Adrenal gland (tissue), 9 donors: ENCODE measurements at regions not wholly inside any gene's neighbourhood (a gene's known extent, or its start where the extent isn't known, plus 50 kb on each side); places are given as distances from the start of the nearest gene placed in this dataset.
A peak's percentile ranks its signal among the peaks of the same experiment; 100 is the strongest.

Source experiments
- DNase-seq, 7 donors: peaks; one replicate each; pipeline ENCODE4 v3.0.0-alpha.2; 2019 to 2020
- H3K27ac ChIP-seq, 5 donors: fragments of 200-600 bp; sonication (generic) in 4 of 5; 1 replicate in 3 of 5; 2 replicates in 2 of 5; pipeline versions ENCODE4 v1.5.1 to v1.8.0; 2016 to 2020; ENCODE audit warnings: mild to moderate bottlenecking in 1 of 5
- H3K27me3 ChIP-seq: fragments of 200-600 bp; 2 replicates; pipeline ENCODE4 v1.8.0; 2021
- H3K36me3 ChIP-seq, 2 donors: fragments of 200-600 bp; replicated peaks in 1 of 2; 1 replicate in 1 of 2; 2 replicates in 1 of 2; pipeline versions ENCODE4 v1.5.1 to v1.8.0; 2018 to 2022
- H3K4me1 ChIP-seq, 2 donors: fragments of 200-600 bp; replicated peaks in 1 of 2; 1 replicate in 1 of 2; 2 replicates in 1 of 2; pipeline versions ENCODE4 v1.5.1 to v1.8.0; 2018 to 2021
- H3K4me3 ChIP-seq, 4 donors: fragments of 200-600 bp; sonication (generic) in 3 of 4; one replicate each; pipeline ENCODE4 v1.5.1; 2016 to 2018
- H3K9me3 ChIP-seq, 3 donors: fragments of 200-600 bp; sonication (generic) in 1 of 3; replicated peaks in 1 of 3; 1 replicate in 2 of 3; 2 replicates in 1 of 3; pipeline versions ENCODE4 v1.5.1 to v1.8.0; 2016 to 2021
- POLR2A ChIP-seq, 2 donors: fragments of 450-650 bp; IDR thresholded peaks; one replicate each; pipeline ENCODE4 v1.6.1; 2017; ENCODE audit warnings: antibody characterized with exemption in 2 of 2, mild to moderate bottlenecking in 2 of 2, moderate library complexity in 1 of 2
- WGBS, 4 donors: extraction: QIAGEN DNeasy Blood & Tissue Kit in 2 of 4; methylation state at CpG; one replicate each; pipeline versions ENCODE4 v1.1.5 to v1.1.7; 2013 to 2017; 5-methylcytosine and 5-hydroxymethylcytosine counted together
- intact Hi-C, 2 donors: fragments of 100-400 bp; cut with DNase I; formaldehyde crosslinking; loops; one replicate each; pipeline versions ENCODE4 v1.14.1 to v1.15.0; 2022 to 2023
- TF ChIP-seq, protein P1 (sequence below), 6 experiments: fragments of 450-650 bp in 4 of 6; fragments of 200-600 bp in 2 of 6; sonication (generic) in 1 of 6; IDR thresholded peaks; 1 replicate in 5 of 6; 2 replicates in 1 of 6; pipeline versions ENCODE4 v1.5.1 to v1.8.0; 2016 to 2021; ENCODE audit warnings: antibody characterized with exemption in 6 of 6, mild to moderate bottlenecking in 2 of 6, moderate library complexity in 1 of 6
- donor health status: healthy with polysubstance abuse.
- donor health status: Bipolar disorder and iron deficiency.
- donor health status: DM: yes; HTN: yes; CAD: no.
- donor health status: DM: no; HTN: no; CAD: no.
- donor health status: DM: no; HTN: no; CAD: no.

DNA sequence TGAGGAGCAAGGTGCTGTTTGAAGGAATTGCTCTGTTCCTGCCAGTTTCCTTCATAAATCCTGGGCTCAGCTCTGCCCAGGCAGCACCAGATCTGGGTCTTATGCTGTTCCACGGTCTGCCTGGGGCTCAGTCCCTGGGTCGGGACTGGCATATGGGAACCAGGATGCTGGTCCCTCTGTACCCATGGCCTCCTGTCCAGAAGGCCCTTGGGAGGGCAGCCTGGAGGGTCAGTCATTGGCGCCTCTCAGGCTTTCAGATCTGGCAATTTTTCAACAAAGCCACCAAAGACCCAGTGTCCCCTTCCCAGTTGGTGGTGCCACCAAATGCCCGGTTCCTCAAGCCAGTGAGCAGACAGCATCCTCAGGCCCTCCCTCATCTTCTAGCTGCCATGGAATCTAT is 232.7 kb upstream of the SULF2 start:
- Histone ChIP-seq H3K36me3 (no peaks in the 10 kb centered on the region), H3K4me1 (no peaks in the 10 kb centered on the region), H3K27me3 (no peaks in the 10 kb centered on the region), H3K4me3 (no peak overlapping the region), H3K9me3 (no peaks in the 10 kb centered on the region), H3K27ac (no peak overlapping the region)
- intact Hi-C loops, result no loop called here
- DNase-seq, result no peak
- WGBS, 4 donors, result 73 to 98% (median 79%) methylated on average over 3 to 4 of the region's 4 CpGs
- no peak for TF ChIP-seq POLR2A (IDR thresholded peaks at IDR 0.05)
- TF ChIP-seq, protein P1, sequence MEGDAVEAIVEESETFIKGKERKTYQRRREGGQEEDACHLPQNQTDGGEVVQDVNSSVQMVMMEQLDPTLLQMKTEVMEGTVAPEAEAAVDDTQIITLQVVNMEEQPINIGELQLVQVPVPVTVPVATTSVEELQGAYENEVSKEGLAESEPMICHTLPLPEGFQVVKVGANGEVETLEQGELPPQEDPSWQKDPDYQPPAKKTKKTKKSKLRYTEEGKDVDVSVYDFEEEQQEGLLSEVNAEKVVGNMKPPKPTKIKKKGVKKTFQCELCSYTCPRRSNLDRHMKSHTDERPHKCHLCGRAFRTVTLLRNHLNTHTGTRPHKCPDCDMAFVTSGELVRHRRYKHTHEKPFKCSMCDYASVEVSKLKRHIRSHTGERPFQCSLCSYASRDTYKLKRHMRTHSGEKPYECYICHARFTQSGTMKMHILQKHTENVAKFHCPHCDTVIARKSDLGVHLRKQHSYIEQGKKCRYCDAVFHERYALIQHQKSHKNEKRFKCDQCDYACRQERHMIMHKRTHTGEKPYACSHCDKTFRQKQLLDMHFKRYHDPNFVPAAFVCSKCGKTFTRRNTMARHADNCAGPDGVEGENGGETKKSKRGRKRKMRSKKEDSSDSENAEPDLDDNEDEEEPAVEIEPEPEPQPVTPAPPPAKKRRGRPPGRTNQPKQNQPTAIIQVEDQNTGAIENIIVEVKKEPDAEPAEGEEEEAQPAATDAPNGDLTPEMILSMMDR (IDR thresholded peaks at IDR 0.05), result no peak

DNA sequence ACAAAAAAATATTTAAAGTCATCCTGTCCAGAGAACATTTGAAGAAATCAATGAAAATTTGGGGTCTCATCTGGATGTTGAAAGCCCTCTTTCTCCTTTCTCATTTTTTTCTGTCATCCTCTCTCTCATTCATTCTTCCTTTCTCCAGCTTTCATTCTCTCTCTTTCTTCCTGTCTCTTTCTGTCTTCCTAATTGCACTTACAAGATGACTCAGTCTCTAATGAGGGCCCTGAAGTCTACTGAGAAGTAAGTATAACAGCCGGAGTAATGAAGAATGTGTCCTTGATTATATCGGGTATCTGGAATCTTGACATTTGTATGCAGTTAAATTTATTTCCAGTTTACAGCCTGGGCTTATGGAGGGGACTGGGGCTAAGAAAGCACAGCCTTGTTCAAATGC is 232.2 kb upstream of the SULF2 start:
- no peaks in the 10 kb centered on the region for H3K4me1 ChIP-seq
- no peaks in the 10 kb centered on the region for H3K27me3 ChIP-seq
- no peak for DNase-seq
- TF ChIP-seq, protein P1 (IDR thresholded peaks at IDR 0.05), result no peak
- no peak for TF ChIP-seq POLR2A (IDR thresholded peaks at IDR 0.05)
- H3K9me3 ChIP-seq, result no peaks in the 10 kb centered on the region
- no peaks in the 10 kb centered on the region for H3K36me3 ChIP-seq
- H3K27ac ChIP-seq, result no peak overlapping the region
- WGBS, 4 donors, result 37 to 57% (median 49%) methylated on average over 2 of the region's 2 CpGs
- no peak overlapping the region for H3K4me3 ChIP-seq
- intact Hi-C loops, result no loop called here

DNA sequence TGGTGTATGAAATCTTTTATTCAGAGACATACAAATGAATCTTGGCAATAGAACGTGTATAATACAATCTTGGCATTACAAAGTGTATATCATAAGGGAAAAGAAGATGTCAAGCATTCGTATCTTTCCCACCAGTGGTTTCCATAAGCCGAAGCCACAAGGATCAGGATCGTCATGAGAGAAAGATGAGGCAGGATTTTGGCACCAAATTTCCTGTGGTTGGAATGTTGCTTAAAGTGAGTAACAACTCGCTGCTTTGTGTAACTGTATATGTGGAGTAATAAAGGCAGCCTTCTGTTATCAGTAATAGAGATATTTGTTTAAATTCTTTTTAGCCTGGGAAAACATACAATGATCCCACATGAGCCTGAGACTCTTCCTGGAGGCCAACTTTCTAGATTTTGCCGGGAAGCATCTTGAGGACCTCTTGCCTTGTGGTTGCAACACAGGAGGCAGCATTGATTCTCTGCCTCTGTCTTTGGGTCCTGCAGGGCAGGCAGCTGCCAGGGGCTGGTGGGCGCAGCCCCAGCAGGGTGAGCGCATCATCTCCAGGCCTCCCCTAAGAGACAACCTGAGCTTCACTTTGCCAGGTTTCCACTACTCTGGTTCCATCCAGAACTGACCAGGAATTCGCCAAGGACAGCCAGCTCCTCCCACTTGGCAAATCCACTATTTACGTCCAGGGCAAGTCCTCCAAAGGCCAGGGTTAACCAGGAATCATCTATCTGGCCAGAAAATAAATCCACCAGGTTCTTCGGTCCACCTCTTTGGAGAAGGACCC is 230.9 kb upstream of the SULF2 start:
- no peaks in the 10 kb centered on the region for H3K9me3 ChIP-seq
- peak in 3 of 7 donors; percentile 40 to 55 (median 44) for DNase-seq
- TF ChIP-seq POLR2A (IDR thresholded peaks at IDR 0.05), result no peak
- TF ChIP-seq, protein P1 (IDR thresholded peaks at IDR 0.05), result no peak
- H3K4me1 ChIP-seq, result no peaks in the 10 kb centered on the region
- H3K4me3 ChIP-seq, result no peak overlapping the region
- 61 to 72% (median 67%) methylated on average over 11 of the region's 11 CpGs for WGBS, 4 donors
- no peaks in the 10 kb centered on the region for H3K36me3 ChIP-seq
- intact Hi-C loops, result no loop called here
- no peak overlapping the region for H3K27ac ChIP-seq
- no peaks in the 10 kb centered on the region for H3K27me3 ChIP-seq

DNA sequence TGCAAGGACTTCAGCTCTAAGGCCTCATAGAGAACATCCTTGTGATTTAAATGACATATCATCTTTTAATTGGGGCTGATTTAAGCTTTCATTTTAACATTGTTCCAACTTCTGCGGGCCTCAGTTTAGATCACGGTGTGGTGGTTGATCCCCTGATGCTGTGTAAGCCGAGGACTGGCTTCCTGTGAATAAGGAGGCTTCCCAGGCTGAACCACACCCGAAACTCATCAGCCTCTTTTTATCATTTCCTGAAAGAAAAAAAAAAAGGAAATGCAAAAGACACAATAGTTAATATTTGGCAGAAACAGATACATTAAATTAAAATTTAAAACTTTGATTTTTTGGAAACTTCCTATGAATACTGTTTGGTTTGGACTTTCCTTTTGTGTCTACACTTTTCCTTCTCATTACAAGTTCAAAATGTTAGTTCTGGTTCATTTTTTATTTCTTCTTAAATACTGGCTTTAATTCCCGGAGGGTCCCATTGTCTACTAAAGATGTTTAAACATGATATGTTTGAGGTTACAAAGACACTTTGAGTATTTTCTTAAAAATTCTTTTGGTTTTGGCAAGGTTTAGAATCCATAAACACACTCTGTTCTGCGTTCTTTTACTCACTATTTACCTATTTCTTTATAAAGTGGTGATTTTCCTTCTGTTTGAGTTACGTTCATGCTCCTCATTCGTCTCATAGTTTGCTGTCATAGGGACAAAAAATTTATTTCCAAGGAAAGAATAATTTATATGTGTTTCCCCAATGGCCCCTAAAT is 230.0 kb upstream of the SULF2 start:
- DNase-seq, result no peak
- H3K4me1 ChIP-seq, result no peaks in the 10 kb centered on the region
- H3K9me3 ChIP-seq, result no peaks in the 10 kb centered on the region
- no peak overlapping the region for H3K4me3 ChIP-seq
- H3K27me3 ChIP-seq, result no peaks in the 10 kb centered on the region
- H3K36me3 ChIP-seq, result no peaks in the 10 kb centered on the region
- H3K27ac ChIP-seq, result no peak overlapping the region
- no peak for TF ChIP-seq POLR2A (IDR thresholded peaks at IDR 0.05)
- TF ChIP-seq, protein P1 (IDR thresholded peaks at IDR 0.05), result no peak
- intact Hi-C loops, result no loop called here
- WGBS, 4 donors, result 61 to 77% (median 76%) methylated on average over 8 of the region's 8 CpGs
